GM10248 (cell line): ENCODE measurements at regions not wholly inside any gene's neighbourhood (a gene's known extent, or its start where the extent isn't known, plus 50 kb on each side); places are given as distances from the start of the nearest gene placed in this dataset.

Experiments used
- CTCF ChIA-PET: fragments of 300-600 bp; sonication (Branson Sonifier 250); formaldehyde crosslinking; extraction: SDS; loops from one replicate; lab custom pipeline; 2021; ENCODE audit warnings: antibody characterized with exemption; lab: Yijun Ruan, JAX
- POLR2A ChIA-PET: fragments of 350-650 bp; sonication (Branson Sonifier 250); formaldehyde crosslinking; extraction: SDS; loops from one replicate; lab custom pipeline; 2020; ENCODE audit warnings: antibody characterized with exemption; lab: Yijun Ruan, JAX
- DNase-seq: peaks from one replicate; pipeline ENCODE4 v3.0.0; 2012; ENCODE audit errors: extremely low spot score
- TF ChIP-seq, protein P1 (sequence below): IDR thresholded peaks from 2 replicates; pipeline ENCODE4 v1.5.1; 2012; ENCODE audit warnings: mild to moderate bottlenecking, low read depth; ENCODE audit errors: extremely low read depth, missing control alignments, control extremely low read depth

DNA sequence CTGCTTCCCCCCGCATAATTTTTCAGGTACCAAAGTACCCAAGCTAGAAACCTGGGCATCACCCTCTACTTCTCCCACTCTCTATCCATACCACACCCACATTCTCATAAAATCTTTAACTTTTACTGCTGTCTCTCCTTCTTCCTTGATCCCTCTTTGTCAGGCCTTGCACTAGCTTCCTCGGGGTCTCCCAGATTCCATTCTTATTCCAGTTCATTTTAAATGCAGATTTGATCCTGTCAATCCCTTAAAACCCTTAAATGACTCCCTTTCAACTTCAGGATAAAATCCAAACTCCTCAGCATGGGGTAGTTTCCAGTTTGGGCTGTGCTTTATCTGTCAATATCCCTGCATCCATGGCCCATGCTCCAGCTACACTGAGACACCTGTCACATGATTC lies 343.5 kb downstream of the PBX1 start:
- ChIA-PET CTCF (interaction anchor here (2.1 kb wide), 1 partner anchor 8 kb away, joined by 5 read pairs; no protein-coding TSS in a partner anchor), POLR2A (no interaction called here)
- no peak for DNase-seq
- TF ChIP-seq, protein P1, sequence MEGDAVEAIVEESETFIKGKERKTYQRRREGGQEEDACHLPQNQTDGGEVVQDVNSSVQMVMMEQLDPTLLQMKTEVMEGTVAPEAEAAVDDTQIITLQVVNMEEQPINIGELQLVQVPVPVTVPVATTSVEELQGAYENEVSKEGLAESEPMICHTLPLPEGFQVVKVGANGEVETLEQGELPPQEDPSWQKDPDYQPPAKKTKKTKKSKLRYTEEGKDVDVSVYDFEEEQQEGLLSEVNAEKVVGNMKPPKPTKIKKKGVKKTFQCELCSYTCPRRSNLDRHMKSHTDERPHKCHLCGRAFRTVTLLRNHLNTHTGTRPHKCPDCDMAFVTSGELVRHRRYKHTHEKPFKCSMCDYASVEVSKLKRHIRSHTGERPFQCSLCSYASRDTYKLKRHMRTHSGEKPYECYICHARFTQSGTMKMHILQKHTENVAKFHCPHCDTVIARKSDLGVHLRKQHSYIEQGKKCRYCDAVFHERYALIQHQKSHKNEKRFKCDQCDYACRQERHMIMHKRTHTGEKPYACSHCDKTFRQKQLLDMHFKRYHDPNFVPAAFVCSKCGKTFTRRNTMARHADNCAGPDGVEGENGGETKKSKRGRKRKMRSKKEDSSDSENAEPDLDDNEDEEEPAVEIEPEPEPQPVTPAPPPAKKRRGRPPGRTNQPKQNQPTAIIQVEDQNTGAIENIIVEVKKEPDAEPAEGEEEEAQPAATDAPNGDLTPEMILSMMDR: no peak
